PFSK-1 (cell line): ENCODE measurements at regions not wholly inside any gene's neighbourhood (a gene's known extent, or its start where the extent isn't known, plus 50 kb on each side); places are given as distances from the start of the nearest gene placed in this dataset.

Experiments
- POLR2AphosphoS5 ChIP-seq: IDR thresholded peaks from 2 replicates; pipeline ENCODE4 v1.6.1; 2012; ENCODE audit warnings: low read depth, mild to moderate bottlenecking, control low read depth, low read length, moderate library complexity
- SIN3A ChIP-seq: IDR thresholded peaks from 2 replicates; pipeline ENCODE4 v1.6.1; 2012; ENCODE audit warnings: mild to moderate bottlenecking, low read length, moderate library complexity, borderline replicate concordance; ENCODE audit not compliant: insufficient read depth
- TF ChIP-seq, protein P1 (sequence below), 2 experiments: IDR thresholded peaks; 2 replicates each; pipeline versions ENCODE4 v1.6.1 to v1.8.0; 2011 to 2012; ENCODE audit warnings: low read depth in 2 of 2, low read length in 2 of 2, control low read depth in 1 of 2, inconsistent platforms in 1 of 2, mild to moderate bottlenecking in 1 of 2, moderate library complexity in 1 of 2; ENCODE audit not compliant: insufficient read depth in 1 of 2

GRCh38 chr11:115886422-115886733 lies 382.2 kb upstream of the CADM1 start:
- no peak for TF ChIP-seq POLR2AphosphoS5
- TF ChIP-seq, protein P1, sequence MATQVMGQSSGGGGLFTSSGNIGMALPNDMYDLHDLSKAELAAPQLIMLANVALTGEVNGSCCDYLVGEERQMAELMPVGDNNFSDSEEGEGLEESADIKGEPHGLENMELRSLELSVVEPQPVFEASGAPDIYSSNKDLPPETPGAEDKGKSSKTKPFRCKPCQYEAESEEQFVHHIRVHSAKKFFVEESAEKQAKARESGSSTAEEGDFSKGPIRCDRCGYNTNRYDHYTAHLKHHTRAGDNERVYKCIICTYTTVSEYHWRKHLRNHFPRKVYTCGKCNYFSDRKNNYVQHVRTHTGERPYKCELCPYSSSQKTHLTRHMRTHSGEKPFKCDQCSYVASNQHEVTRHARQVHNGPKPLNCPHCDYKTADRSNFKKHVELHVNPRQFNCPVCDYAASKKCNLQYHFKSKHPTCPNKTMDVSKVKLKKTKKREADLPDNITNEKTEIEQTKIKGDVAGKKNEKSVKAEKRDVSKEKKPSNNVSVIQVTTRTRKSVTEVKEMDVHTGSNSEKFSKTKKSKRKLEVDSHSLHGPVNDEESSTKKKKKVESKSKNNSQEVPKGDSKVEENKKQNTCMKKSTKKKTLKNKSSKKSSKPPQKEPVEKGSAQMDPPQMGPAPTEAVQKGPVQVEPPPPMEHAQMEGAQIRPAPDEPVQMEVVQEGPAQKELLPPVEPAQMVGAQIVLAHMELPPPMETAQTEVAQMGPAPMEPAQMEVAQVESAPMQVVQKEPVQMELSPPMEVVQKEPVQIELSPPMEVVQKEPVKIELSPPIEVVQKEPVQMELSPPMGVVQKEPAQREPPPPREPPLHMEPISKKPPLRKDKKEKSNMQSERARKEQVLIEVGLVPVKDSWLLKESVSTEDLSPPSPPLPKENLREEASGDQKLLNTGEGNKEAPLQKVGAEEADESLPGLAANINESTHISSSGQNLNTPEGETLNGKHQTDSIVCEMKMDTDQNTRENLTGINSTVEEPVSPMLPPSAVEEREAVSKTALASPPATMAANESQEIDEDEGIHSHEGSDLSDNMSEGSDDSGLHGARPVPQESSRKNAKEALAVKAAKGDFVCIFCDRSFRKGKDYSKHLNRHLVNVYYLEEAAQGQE (IDR thresholded peaks at IDR 0.05; ENCODE audit: insufficient read depth in 1 of 2, low read depth in 2 of 2, low read length in 2 of 2): no peak
- no peak for TF ChIP-seq SIN3A
